GM21367 (cell line): ENCODE measurements at regions not wholly inside any gene's neighbourhood (a gene's known extent, or its start where the extent isn't known, plus 50 kb on each side); places are given as distances from the start of the nearest gene placed in this dataset.

Experiments
- ATAC-seq: cut with Tn5 transposase; IDR thresholded peaks from one replicate; pipeline ENCODE4 v1.9.1; 2021; ENCODE audit not compliant: unreplicated experiment

- no peak for ATAC-seq
These were observed 98.6 kb upstream of the CRBN start for GRCh38 chr3:3278073-3278472.

- no peak for ATAC-seq
These were observed 97.1 kb upstream of the CRBN start for GRCh38 chr3:3276630-3277029.

- ATAC-seq: no peak
These were observed 85.3 kb upstream of the CRBN start for GRCh38 chr3:3264796-3265195.

- no peak for ATAC-seq
These were observed 81.4 kb upstream of the CRBN start for GRCh38 chr3:3260870-3261269.

- no peak for ATAC-seq
These were observed 79.7 kb upstream of the CRBN start for GRCh38 chr3:3259181-3259580.

- no peak for ATAC-seq
These were observed 78.8 kb upstream of the CRBN start for GRCh38 chr3:3258281-3258680.

GRCh38 chr3:3241596-3241995 lies 62.1 kb upstream of the CRBN start:
- ATAC-seq: no peak

- ATAC-seq: no peak
These were observed 61.5 kb upstream of the CRBN start for GRCh38 chr3:3240986-3241385.

- ATAC-seq: no peak
These were observed 58.5 kb upstream of the CRBN start for GRCh38 chr3:3237979-3238378.

- no peak for ATAC-seq
These were observed 52.8 kb upstream of the CRBN start for GRCh38 chr3:3232251-3232650.
